Heart left ventricle (tissue), 16 donors: ENCODE measurements at regions not wholly inside any gene's neighbourhood (a gene's known extent, or its start where the extent isn't known, plus 50 kb on each side); places are given as distances from the start of the nearest gene placed in this dataset.

ENCODE experiments used
- ATAC-seq, 4 donors: fragments of 200-7000 bp; cut with Tn5 transposase; one replicate each; pipeline ENCODE4 v1.9.1; 2020 to 2022; ENCODE audit warnings: moderate library complexity in 4 of 4, mild to moderate bottlenecking in 3 of 4, moderate number of reproducible peaks in 1 of 4
- DNase-seq, 5 donors: peaks; one replicate each; pipeline ENCODE4 v3.0.0-alpha.2; 2020
- H3K27ac ChIP-seq, 12 donors: fragments of 200-600 bp; sonication (generic) in 4 of 12; one replicate each; pipeline versions ENCODE4 v1.5.0 to v1.8.0; 2016 to 2022; ENCODE audit warnings: mild to moderate bottlenecking in 2 of 12
- H3K27me3 ChIP-seq, 9 donors: fragments of 200-600 bp; sonication (generic) in 2 of 9; one replicate each; pipeline versions ENCODE4 v1.5.1 to v1.8.0; 2016 to 2022; ENCODE audit warnings: mild to moderate bottlenecking in 3 of 9
- H3K36me3 ChIP-seq, 9 donors: fragments of 200-600 bp; sonication (generic) in 2 of 9; one replicate each; pipeline versions ENCODE4 v1.5.0 to v1.8.0; 2018 to 2022; ENCODE audit warnings: mild to moderate bottlenecking in 2 of 9
- H3K4me1 ChIP-seq, 12 donors: fragments of 200-600 bp; sonication (generic) in 4 of 12; one replicate each; pipeline versions ENCODE4 v1.5.0 to v1.8.0; 2016 to 2022; ENCODE audit warnings: mild to moderate bottlenecking in 3 of 12
- H3K4me3 ChIP-seq, 12 donors: fragments of 200-600 bp; sonication (generic) in 4 of 12; one replicate each; pipeline versions ENCODE4 v1.5.0 to v1.8.0; 2017 to 2022; ENCODE audit warnings: mild to moderate bottlenecking in 9 of 12, moderate library complexity in 4 of 12
- H3K9me3 ChIP-seq, 12 donors: fragments of 200-600 bp; sonication (generic) in 4 of 12; one replicate each; pipeline versions ENCODE4 v1.5.0 to v1.8.0; 2016 to 2022; ENCODE audit warnings: mild to moderate bottlenecking in 1 of 12
- POLR2A ChIP-seq, 2 donors: fragments of 450-650 bp; IDR thresholded peaks; one replicate each; pipeline ENCODE4 v1.6.1; 2017; ENCODE audit warnings: antibody characterized with exemption in 2 of 2, mild to moderate bottlenecking in 2 of 2, moderate library complexity in 2 of 2
- WGBS, 4 donors: extraction: QIAGEN DNeasy Blood & Tissue Kit in 2 of 4; methylation state at CpG; one replicate each; pipeline versions ENCODE4 v1.1.5 to v1.1.7; 2013 to 2018; 5-methylcytosine and 5-hydroxymethylcytosine counted together
- intact Hi-C, 10 donors: fragments of 100-400 bp; cut with DNase I; formaldehyde crosslinking; loops; one replicate each; pipeline versions ENCODE4 v1.11.1 to v1.14.2; 2022
- TF ChIP-seq, protein P1 (sequence below), 12 donors: fragments of 200-600 bp; sonication (generic) in 4 of 12; IDR thresholded peaks; one replicate each; pipeline versions ENCODE4 v1.5.0 to v1.8.0; 2018 to 2022; ENCODE audit warnings: antibody characterized with exemption in 12 of 12, mild to moderate bottlenecking in 5 of 12
- donor health status: ischemic (EF 13 %, LVEDD 7.1; RV severe dilation, severe dysfunction).
- donor health status: healthy with polysubstance abuse.
- donor health status: DM: no; HTN: yes; CAD: no.
- donor health status: DM: no; HTN: no; CAD: no.
- donor health status: ischemic (EF 25% LVEDD 6.9; RV normal size, moderate dysfunction).
- donor health status: ischemic (EF 25% LVEDD 5.7; RV mildly dilated, moderate dysfunction).
- donor health status: healthy.
- donor health status: DM: yes; HTN: yes; CAD: no.
- donor health status: ischemic (EF 35%, LVEDD 5.7; RV mildly dilated, moderate dysfunction).
- donor health status: nonischemic (EF 11% LVEDD 7.7; RV severe dilation, severe dysfunction).
- donor health status: DM: yes; HTN: yes; CAD: no.
- donor health status: PGD.
- donor health status: ischemic (EF 29% LVEDD 5.4; RV normal size, mild dysfunction).
- donor health status: nonischemic (EF 23%, LVEDD 6.1; RV moderate dilation, normal function).

GRCh38 chr2:14927021-14927564, 294.6 kb downstream of the LRATD1 start:
- H3K9me3 ChIP-seq = peaks cover 0 to 4% (median 0%) of the 10 kb centered on the region in 12 donors
- no peak overlapping the region for H3K4me3 ChIP-seq
- intact Hi-C loops = no loop called here
- H3K4me1 ChIP-seq = no peaks in the 10 kb centered on the region
- TF ChIP-seq POLR2A (IDR thresholded peaks at IDR 0.05) = no peak
- TF ChIP-seq, protein P1, sequence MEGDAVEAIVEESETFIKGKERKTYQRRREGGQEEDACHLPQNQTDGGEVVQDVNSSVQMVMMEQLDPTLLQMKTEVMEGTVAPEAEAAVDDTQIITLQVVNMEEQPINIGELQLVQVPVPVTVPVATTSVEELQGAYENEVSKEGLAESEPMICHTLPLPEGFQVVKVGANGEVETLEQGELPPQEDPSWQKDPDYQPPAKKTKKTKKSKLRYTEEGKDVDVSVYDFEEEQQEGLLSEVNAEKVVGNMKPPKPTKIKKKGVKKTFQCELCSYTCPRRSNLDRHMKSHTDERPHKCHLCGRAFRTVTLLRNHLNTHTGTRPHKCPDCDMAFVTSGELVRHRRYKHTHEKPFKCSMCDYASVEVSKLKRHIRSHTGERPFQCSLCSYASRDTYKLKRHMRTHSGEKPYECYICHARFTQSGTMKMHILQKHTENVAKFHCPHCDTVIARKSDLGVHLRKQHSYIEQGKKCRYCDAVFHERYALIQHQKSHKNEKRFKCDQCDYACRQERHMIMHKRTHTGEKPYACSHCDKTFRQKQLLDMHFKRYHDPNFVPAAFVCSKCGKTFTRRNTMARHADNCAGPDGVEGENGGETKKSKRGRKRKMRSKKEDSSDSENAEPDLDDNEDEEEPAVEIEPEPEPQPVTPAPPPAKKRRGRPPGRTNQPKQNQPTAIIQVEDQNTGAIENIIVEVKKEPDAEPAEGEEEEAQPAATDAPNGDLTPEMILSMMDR (IDR thresholded peaks at IDR 0.05) = no peak
- WGBS, 4 donors = 68 to 77% (median 74%) methylated on average over 5 of the region's 5 CpGs
- H3K27me3 ChIP-seq = no peaks in the 10 kb centered on the region
- ATAC-seq = no peak
- DNase-seq = no peak
- H3K27ac ChIP-seq = no peak overlapping the region
- no peaks in the 10 kb centered on the region for H3K36me3 ChIP-seq

DNA sequence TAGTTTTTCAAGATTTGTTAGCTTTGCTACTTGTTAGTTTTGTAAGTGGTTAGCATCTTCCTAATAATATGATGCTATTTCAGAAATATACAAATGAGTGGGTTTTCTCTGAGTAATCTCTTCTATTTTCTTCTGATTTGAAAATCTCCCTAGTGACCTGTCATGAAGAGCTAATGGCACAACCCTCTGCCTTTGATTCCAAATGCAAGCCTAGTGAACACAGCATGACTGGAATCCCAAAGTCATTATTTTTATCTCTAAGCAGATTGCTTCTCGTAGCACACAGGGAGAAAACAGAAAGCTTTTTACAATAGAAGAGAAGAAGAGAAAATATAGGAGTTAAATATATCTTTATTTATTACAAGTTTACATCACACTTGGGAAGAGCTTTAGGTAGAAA, 295.5 kb downstream of the LRATD1 start:
- 12 to 34% (median 26%) methylated on average over 1 of the region's 1 CpG for WGBS, 4 donors
- H3K4me1 ChIP-seq = no peaks in the 10 kb centered on the region
- intact Hi-C loops = no loop called here
- H3K36me3 ChIP-seq = no peaks in the 10 kb centered on the region
- DNase-seq = no peak
- no peaks in the 10 kb centered on the region for H3K27me3 ChIP-seq
- H3K9me3 ChIP-seq = no peaks in the 10 kb centered on the region
- no peak for ATAC-seq
- no peak overlapping the region for H3K4me3 ChIP-seq
- no peak overlapping the region for H3K27ac ChIP-seq
- TF ChIP-seq, protein P1 (IDR thresholded peaks at IDR 0.05) = no peak
- TF ChIP-seq POLR2A (IDR thresholded peaks at IDR 0.05) = no peak

DNA sequence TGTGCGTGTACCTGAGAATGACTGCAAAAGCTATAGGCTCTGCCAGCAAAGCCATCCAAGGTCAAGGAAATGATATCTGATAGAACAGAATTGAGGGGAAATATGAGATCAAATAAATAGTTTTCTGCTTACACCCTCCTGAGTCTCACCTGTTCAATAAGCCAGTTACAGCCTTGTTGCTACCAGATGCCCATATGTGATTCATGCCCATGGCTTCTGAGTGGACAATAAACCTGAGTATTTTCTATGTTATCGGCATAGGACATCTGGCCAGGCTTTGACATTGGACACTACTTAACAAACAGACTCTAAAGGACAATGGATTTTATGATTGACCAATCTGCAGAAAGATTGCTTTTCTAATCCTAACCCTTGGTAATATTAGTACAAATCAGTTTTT, 297.9 kb downstream of the LRATD1 start:
- ATAC-seq = no peak
- intact Hi-C loops = no loop called here
- WGBS, 4 donors = 94 to 100% (median 95%) methylated on average over 2 of the region's 2 CpGs

GRCh38 chr2:14932285-14932684, 299.8 kb downstream of the LRATD1 start:
- Histone ChIP-seq H3K9me3 (peaks cover 0 to 4% (median under 1%) of the 10 kb centered on the region in 12 donors), H3K4me3 (no peak overlapping the region), H3K27me3 (no peaks in the 10 kb centered on the region), H3K4me1 (no peaks in the 10 kb centered on the region), H3K36me3 (no peaks in the 10 kb centered on the region), H3K27ac (no peak overlapping the region)
- intact Hi-C loops = no loop called here
- DNase-seq (no peak), ATAC-seq (no peak)
- TF ChIP-seq, protein P1 (IDR thresholded peaks at IDR 0.05) = no peak
- no peak for TF ChIP-seq POLR2A (IDR thresholded peaks at IDR 0.05)

More for the DNA sequence above, 297.9 kb downstream of the LRATD1 start:
- Histone ChIP-seq H3K9me3 (no peaks in the 10 kb centered on the region), H3K4me1 (no peaks in the 10 kb centered on the region), H3K36me3 (no peaks in the 10 kb centered on the region), H3K27ac (no peak overlapping the region), H3K4me3 (no peak overlapping the region), H3K27me3 (no peaks in the 10 kb centered on the region)
- DNase-seq = no peak
- TF ChIP-seq, protein P1 (IDR thresholded peaks at IDR 0.05) = no peak
- no peak for TF ChIP-seq POLR2A (IDR thresholded peaks at IDR 0.05)
